ENCODE measurements at regions not wholly inside any gene's neighbourhood (a gene's known extent, or its start where the extent isn't known, plus 50 kb on each side); places are given as distances from the start of the nearest gene placed in this dataset.

DNA sequence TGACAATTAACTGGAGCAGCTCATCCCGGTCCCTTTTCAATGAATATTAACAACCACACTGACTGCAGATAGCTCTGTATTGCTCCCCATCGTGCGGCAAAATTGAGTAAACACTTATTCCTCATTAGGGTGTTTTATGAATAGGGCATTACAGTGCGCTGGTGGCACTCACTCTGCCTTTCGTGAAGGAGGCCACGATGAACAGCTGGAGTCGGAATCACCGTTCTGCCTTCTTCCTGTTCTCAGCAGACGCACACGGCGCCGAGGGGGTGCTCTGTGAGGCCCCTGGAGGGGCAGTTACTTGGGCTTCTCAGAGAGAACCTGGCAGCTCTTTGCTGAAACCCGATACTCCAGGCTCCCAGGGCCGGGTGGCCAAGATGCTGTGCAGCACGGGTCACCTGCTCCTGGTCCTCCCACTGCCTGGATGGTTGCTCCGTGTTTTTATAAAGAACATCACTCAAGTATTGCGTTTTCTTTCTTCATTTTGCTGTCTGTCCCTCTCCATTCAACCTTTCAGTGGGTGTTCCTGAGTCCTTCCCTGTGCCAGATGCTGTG, 241.9 kb downstream of the GLRX3 start:
- CTCF ChIA-PET, result no interaction called here
- no peaks in the 10 kb centered on the region for H3K27me3 Mint-ChIP-seq (ENCODE audit: unreplicated experiment)
- BruUV-seq (replicated peaks), result no TSS peak
- no peaks in the 10 kb centered on the region for H3K4me1 Mint-ChIP-seq (ENCODE audit: low read depth, unreplicated experiment)
- peaks cover 3% of the 10 kb centered on the region for H3K9me3 Mint-ChIP-seq (ENCODE audit: low read depth, unreplicated experiment)
- no peaks in the 10 kb centered on the region for H3K36me3 Mint-ChIP-seq (ENCODE audit: insufficient read depth, unreplicated experiment)
- TF ChIP-seq, protein P1, sequence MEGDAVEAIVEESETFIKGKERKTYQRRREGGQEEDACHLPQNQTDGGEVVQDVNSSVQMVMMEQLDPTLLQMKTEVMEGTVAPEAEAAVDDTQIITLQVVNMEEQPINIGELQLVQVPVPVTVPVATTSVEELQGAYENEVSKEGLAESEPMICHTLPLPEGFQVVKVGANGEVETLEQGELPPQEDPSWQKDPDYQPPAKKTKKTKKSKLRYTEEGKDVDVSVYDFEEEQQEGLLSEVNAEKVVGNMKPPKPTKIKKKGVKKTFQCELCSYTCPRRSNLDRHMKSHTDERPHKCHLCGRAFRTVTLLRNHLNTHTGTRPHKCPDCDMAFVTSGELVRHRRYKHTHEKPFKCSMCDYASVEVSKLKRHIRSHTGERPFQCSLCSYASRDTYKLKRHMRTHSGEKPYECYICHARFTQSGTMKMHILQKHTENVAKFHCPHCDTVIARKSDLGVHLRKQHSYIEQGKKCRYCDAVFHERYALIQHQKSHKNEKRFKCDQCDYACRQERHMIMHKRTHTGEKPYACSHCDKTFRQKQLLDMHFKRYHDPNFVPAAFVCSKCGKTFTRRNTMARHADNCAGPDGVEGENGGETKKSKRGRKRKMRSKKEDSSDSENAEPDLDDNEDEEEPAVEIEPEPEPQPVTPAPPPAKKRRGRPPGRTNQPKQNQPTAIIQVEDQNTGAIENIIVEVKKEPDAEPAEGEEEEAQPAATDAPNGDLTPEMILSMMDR (IDR thresholded peaks at IDR 0.05; ENCODE audit: unreplicated experiment), result no peak
- intact Hi-C loops (cut with micrococcal nuclease; ENCODE audit: unreplicated experiment), result no loop called here
- H3K4me3 Mint-ChIP-seq (ENCODE audit: low read depth, unreplicated experiment), result no peak overlapping the region
- DNase-seq, result no peak
- no peak overlapping the region for H3K27ac Mint-ChIP-seq (ENCODE audit: unreplicated experiment)

DNA sequence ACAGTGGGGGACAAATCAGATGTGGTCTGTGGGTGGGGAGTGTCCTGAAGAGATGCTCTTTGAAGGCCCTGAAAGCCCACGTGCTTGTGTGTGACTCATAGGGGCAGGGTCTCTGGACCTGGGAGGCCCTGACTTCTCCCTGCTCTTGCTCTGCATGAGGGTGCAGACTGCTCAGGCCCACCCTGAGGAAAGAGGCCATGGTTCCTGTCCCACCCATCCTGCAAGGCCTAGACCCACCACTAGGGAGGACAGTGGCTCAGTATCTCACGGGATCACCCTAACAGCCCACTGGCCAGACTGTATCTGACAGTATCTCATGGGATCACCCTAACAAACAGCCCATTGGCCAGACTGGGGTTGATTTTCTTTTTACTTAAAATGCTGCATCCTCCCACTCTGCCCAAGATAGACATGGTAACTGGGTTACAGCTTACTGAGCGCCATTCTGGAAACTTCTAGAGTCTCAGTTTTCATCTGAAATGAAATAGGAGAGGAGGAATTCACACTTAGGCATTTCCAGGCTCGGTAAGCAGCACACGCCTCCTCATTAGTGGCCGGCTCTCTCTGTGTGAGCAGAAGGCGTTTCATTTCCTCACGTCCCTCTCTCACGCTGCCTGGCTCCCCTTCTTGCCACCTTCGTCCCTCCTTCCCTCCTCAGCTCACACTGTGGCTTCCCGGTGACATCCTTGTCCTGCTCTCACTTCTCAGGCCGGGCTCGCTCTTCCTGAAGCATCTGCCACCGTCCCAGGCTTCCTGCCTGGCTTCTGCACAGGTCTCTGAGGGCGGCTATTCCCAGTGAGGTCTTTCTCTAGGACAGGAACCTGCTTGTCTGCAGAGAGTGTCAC, 242.6 kb downstream of the GLRX3 start:
- Mint-ChIP-seq H3K36me3 (ENCODE audit: insufficient read depth, unreplicated experiment) (no peaks in the 10 kb centered on the region), H3K9me3 (ENCODE audit: low read depth, unreplicated experiment) (peaks cover 4% of the 10 kb centered on the region), H3K27ac (ENCODE audit: unreplicated experiment) (no peak overlapping the region), H3K27me3 (ENCODE audit: unreplicated experiment) (no peaks in the 10 kb centered on the region), H3K4me3 (ENCODE audit: low read depth, unreplicated experiment) (no peak overlapping the region), H3K4me1 (ENCODE audit: low read depth, unreplicated experiment) (no peaks in the 10 kb centered on the region)
- intact Hi-C loops (cut with micrococcal nuclease; ENCODE audit: unreplicated experiment), result no loop called here
- no peak for DNase-seq
- TF ChIP-seq, protein P1 (IDR thresholded peaks at IDR 0.05; ENCODE audit: unreplicated experiment), result no peak
- CTCF ChIA-PET, result no interaction called here
- BruUV-seq (replicated peaks), result no TSS peak

DNA sequence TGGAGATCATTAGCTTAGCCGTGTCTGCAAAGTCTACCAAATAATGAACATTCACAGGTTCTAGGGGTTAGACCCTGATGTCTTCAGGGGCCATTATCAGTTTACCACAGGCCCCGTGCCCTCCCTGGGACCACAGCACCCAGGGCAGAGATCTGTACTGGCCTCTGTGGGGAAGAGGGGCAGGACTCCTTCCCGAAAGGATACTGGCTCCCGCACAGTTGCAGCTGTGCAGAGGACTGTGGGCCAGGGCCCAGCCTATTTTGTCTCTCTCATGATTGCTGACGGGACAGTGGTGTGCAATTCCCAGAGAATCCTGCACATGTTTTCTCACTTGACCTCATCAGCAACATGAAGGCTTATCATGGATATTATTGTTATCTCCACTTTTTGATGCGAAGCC, 243.9 kb downstream of the GLRX3 start:
- H3K27ac Mint-ChIP-seq (ENCODE audit: unreplicated experiment), result no peak overlapping the region
- no TSS peak for BruUV-seq (replicated peaks)
- H3K27me3 Mint-ChIP-seq (ENCODE audit: unreplicated experiment), result no peaks in the 10 kb centered on the region
- CTCF ChIA-PET, result no interaction called here
- intact Hi-C loops (cut with micrococcal nuclease; ENCODE audit: unreplicated experiment), result no loop called here
- DNase-seq, result no peak
- H3K4me1 Mint-ChIP-seq (ENCODE audit: low read depth, unreplicated experiment), result no peaks in the 10 kb centered on the region
- H3K36me3 Mint-ChIP-seq (ENCODE audit: insufficient read depth, unreplicated experiment), result no peaks in the 10 kb centered on the region
- H3K4me3 Mint-ChIP-seq (ENCODE audit: low read depth, unreplicated experiment), result no peak overlapping the region
- H3K9me3 Mint-ChIP-seq (ENCODE audit: low read depth, unreplicated experiment), result peaks cover 10% of the 10 kb centered on the region
- TF ChIP-seq, protein P1 (IDR thresholded peaks at IDR 0.05; ENCODE audit: unreplicated experiment), result no peak

DNA sequence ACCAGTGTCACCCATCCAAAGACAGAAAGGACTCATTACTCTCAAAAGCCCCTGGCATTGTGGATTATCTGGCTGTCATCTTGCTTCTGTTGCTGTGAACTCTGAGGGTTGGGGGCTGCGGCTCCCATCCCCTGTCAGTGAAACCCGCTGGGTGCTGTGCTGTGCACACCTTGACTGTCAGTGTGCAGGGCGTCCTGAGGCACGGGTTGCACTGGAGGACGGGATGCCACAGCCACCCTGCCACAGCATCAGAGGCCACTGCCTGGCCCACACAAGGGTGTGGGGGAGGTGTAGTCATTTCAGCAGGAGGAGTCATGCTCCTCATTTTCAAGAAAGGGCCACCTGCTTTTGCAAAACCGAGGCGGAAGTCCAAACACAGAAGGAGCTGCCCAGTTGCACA, 245.8 kb downstream of the GLRX3 start:
- no peak overlapping the region for H3K27ac Mint-ChIP-seq (ENCODE audit: unreplicated experiment)
- no peaks in the 10 kb centered on the region for H3K27me3 Mint-ChIP-seq (ENCODE audit: unreplicated experiment)
- peaks cover 13% of the 10 kb centered on the region for H3K9me3 Mint-ChIP-seq (ENCODE audit: low read depth, unreplicated experiment)
- H3K4me1 Mint-ChIP-seq (ENCODE audit: low read depth, unreplicated experiment), result no peaks in the 10 kb centered on the region
- no peaks in the 10 kb centered on the region for H3K36me3 Mint-ChIP-seq (ENCODE audit: insufficient read depth, unreplicated experiment)
- TF ChIP-seq, protein P1 (IDR thresholded peaks at IDR 0.05; ENCODE audit: unreplicated experiment), result no peak
- intact Hi-C loops (cut with micrococcal nuclease; ENCODE audit: unreplicated experiment), result no loop called here
- no TSS peak for BruUV-seq (replicated peaks)
- H3K4me3 Mint-ChIP-seq (ENCODE audit: low read depth, unreplicated experiment), result no peak overlapping the region
- CTCF ChIA-PET, result no interaction called here
- no peak for DNase-seq
